DND-41 (cell line): ENCODE measurements at regions not wholly inside any gene's neighbourhood (a gene's known extent, or its start where the extent isn't known, plus 50 kb on each side); places are given as distances from the start of the nearest gene placed in this dataset.

ENCODE experiments used
- EZH2 ChIP-seq: IDR thresholded peaks from 3 replicates; pipeline ENCODE4 v1.6.1; 2012; ENCODE audit warnings: borderline replicate concordance, low read depth, mild to moderate bottlenecking, moderate library complexity, low read length, inconsistent platforms; ENCODE audit not compliant: severe bottlenecking
- TF ChIP-seq, protein P1 (sequence below): IDR thresholded peaks from 2 replicates; pipeline ENCODE4 v1.5.1; 2012; ENCODE audit warnings: borderline replicate concordance, low read length, moderate library complexity, mild to moderate bottlenecking; ENCODE audit not compliant: poor library complexity, severe bottlenecking; ENCODE audit errors: extremely low read depth

DNA sequence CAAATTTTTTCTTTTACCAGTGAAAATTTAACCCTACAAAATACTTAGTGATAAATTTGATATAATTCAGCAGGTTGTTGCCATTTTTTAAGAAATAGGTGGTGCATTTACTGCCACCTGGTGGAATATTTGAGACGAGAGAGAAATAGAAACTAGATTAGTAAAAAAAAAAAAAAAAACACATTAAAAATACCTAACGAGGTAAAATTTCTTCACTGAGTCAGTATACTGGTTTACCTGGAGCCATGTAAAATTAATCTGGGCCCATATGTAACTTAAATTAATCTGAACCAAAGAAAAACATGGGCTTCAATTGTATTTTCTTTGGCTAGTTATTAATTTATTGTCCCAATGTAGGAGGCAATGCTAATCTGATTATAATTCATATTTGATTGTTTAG is 520.8 kb downstream of the EPM2A start:
- TF ChIP-seq EZH2, result no peak
- TF ChIP-seq, protein P1, sequence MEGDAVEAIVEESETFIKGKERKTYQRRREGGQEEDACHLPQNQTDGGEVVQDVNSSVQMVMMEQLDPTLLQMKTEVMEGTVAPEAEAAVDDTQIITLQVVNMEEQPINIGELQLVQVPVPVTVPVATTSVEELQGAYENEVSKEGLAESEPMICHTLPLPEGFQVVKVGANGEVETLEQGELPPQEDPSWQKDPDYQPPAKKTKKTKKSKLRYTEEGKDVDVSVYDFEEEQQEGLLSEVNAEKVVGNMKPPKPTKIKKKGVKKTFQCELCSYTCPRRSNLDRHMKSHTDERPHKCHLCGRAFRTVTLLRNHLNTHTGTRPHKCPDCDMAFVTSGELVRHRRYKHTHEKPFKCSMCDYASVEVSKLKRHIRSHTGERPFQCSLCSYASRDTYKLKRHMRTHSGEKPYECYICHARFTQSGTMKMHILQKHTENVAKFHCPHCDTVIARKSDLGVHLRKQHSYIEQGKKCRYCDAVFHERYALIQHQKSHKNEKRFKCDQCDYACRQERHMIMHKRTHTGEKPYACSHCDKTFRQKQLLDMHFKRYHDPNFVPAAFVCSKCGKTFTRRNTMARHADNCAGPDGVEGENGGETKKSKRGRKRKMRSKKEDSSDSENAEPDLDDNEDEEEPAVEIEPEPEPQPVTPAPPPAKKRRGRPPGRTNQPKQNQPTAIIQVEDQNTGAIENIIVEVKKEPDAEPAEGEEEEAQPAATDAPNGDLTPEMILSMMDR, result peak; percentile 60
